ENCODE measurements at regions not wholly inside any gene's neighbourhood (a gene's known extent, or its start where the extent isn't known, plus 50 kb on each side); places are given as distances from the start of the nearest gene placed in this dataset.

DNA sequence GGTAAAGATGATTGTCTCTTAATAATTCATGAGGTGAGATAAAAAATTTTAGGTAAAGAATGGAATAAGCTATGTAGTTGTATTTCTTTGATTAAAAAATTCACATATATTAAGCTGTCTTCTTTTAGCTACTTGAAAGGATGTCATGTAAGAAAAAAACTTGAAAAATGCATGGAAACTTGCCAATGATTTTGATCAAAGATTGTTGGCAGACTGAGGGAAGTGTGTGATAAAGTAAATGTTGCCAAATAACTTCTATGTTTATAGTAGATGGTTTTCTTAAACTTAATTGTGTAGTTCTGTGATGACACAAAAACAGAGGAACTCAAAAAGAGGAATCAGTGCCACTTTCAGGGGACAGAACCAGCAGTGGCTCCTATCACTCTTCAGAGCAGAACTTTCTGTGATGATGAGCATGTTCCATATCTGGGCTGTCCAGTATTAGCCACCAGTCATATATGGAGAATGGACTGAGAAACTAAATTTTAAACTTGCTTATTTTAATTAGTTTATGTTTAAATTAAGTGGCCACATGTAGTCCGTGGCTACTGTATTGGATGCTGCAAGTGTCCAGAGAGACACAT is 51.9 kb upstream of the SLC38A11 start:
- Histone ChIP-seq H3K36me3 (no peaks in the 10 kb centered on the region), H3K27me3 (no peaks in the 10 kb centered on the region), H3K4me1 (peaks cover 0 to 7% (median 2%) of the 10 kb centered on the region in 4 donors), H3K9me3 (no peaks in the 10 kb centered on the region), H3K4me3 (no peak overlapping the region), H3K27ac (no peak overlapping the region)
- no peak for ATAC-seq
- DNase-seq: no peak
- intact Hi-C loops (cut with DNase I): no loop called here
- TF ChIP-seq, protein P1, sequence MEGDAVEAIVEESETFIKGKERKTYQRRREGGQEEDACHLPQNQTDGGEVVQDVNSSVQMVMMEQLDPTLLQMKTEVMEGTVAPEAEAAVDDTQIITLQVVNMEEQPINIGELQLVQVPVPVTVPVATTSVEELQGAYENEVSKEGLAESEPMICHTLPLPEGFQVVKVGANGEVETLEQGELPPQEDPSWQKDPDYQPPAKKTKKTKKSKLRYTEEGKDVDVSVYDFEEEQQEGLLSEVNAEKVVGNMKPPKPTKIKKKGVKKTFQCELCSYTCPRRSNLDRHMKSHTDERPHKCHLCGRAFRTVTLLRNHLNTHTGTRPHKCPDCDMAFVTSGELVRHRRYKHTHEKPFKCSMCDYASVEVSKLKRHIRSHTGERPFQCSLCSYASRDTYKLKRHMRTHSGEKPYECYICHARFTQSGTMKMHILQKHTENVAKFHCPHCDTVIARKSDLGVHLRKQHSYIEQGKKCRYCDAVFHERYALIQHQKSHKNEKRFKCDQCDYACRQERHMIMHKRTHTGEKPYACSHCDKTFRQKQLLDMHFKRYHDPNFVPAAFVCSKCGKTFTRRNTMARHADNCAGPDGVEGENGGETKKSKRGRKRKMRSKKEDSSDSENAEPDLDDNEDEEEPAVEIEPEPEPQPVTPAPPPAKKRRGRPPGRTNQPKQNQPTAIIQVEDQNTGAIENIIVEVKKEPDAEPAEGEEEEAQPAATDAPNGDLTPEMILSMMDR (IDR thresholded peaks at IDR 0.05): no peak
- no peak for TF ChIP-seq POLR2A (IDR thresholded peaks at IDR 0.05)
- 58% methylated on average over 1 of the region's 1 CpG for WGBS (ENCODE audit: insufficient coverage, low coverage, low lambda C conversion rate, missing lambda C conversion rate)

All from right lobe of liver (tissue), 6 donors.